ENCODE measurements at regions not wholly inside any gene's neighbourhood (a gene's known extent, or its start where the extent isn't known, plus 50 kb on each side); places are given as distances from the start of the nearest gene placed in this dataset.

GRCh38 chr6:79802657-79803300 is 144.6 kb downstream of the ELOVL4 start:
- TF ChIP-seq JUND (IDR thresholded peaks at IDR 0.05; ENCODE audit: low read depth), result no peak
- DNase-seq (ENCODE audit: low read depth in 1 of 2, low spot score in 1 of 2), result no peak
- in situ Hi-C loops (cut with HindIII; ENCODE audit: low pct_unique_long_range_greater_than_20kb, low sequenced_read_pairs), result no loop called here

DNA sequence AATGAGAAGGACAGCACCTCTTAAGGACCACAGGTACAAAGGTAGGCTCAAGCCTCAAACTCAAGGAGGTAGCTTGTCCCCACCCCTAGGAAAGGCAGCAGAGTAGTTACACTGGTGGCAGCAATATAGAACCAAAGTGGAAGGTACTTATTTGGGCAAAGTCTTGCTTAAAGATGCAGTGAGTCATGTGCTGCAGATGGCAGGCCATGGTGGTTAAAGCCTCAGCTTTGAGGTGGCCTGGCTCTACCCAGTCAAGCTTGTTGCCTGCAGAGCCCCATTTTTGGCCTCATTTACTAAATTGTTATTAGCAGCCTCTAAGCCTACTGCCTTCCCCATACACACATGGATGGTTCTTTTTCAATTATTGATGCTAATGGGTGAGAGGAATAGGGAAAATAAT is 146.0 kb downstream of the ELOVL4 start:
- no peak for DNase-seq (ENCODE audit: low read depth in 1 of 2, low spot score in 1 of 2)
- in situ Hi-C loops (cut with HindIII; ENCODE audit: low pct_unique_long_range_greater_than_20kb, low sequenced_read_pairs), result no loop called here
- no peak for TF ChIP-seq JUND (IDR thresholded peaks at IDR 0.05; ENCODE audit: low read depth)

DNA sequence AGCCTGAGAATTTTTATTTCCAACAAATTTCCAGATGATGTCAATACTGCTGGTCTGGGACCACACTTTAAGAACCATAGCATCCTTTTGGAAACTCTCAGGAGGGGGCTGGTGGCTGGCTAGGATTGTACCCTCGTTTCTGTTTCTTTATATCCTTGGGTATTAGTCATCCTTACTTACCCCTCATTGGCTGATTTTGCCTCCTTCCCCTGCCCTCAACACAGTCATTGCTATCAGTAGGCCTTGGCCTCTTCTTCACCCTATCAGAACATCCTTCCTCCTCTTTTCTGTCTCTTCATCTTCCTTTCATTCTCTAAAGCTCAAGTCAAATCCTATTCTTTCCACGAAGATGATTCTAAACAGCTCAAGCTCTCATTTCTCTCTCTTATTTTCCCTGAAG is 148.5 kb downstream of the ELOVL4 start:
- no peak for DNase-seq (ENCODE audit: low read depth in 1 of 2, low spot score in 1 of 2)
- TF ChIP-seq JUND (IDR thresholded peaks at IDR 0.05; ENCODE audit: low read depth), result no peak
- in situ Hi-C loops (cut with HindIII; ENCODE audit: low pct_unique_long_range_greater_than_20kb, low sequenced_read_pairs), result no loop called here

DNA sequence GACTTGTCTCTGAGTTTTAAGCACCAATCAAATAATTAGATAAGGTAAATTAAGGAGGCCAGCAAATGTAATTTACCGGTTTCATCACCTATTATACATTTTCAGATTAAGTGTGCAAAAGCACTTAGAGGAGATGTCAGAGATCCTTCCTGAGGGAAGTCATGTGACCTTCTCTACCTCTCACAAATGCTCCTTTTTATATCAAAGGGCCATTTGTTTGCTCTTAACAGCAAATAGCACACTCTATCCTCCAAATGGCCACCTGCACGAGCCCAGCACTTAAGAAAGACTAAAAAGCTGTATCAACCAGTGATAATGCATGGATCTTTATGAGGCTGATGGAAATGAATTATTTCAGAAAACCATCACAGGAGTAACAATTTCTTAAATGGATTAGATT is 149.4 kb downstream of the ELOVL4 start:
- no peak for TF ChIP-seq JUND (IDR thresholded peaks at IDR 0.05; ENCODE audit: low read depth)
- DNase-seq (ENCODE audit: low read depth in 1 of 2, low spot score in 1 of 2), result no peak
- in situ Hi-C loops (cut with HindIII; ENCODE audit: low pct_unique_long_range_greater_than_20kb, low sequenced_read_pairs), result no loop called here

GRCh38 chr6:79797163-79797764 is 150.1 kb downstream of the ELOVL4 start:
- in situ Hi-C loops (cut with HindIII; ENCODE audit: low pct_unique_long_range_greater_than_20kb, low sequenced_read_pairs), result no loop called here
- TF ChIP-seq JUND (IDR thresholded peaks at IDR 0.05; ENCODE audit: low read depth), result no peak
- no peak for DNase-seq (ENCODE audit: low read depth in 1 of 2, low spot score in 1 of 2)

DNA sequence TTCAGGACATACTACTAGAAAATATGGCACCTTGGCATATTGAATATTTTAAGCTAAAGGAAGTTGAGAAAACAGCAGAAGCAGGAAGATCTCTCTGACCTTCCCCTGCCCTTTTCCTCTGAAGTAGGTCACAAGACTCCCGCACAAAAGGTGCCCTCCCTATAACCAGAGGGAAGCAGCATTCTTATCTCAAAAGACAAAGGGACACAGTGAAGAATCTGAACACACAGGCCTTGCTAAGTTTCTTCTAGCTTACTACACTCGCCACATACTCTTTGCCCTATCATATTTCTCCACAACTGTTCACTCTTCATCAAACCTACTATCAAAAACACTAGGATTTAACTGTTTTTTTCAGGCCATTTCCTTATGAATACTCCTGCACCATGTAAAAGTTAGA is 151.2 kb downstream of the ELOVL4 start:
- no peak for TF ChIP-seq JUND (IDR thresholded peaks at IDR 0.05; ENCODE audit: low read depth)
- no peak for DNase-seq (ENCODE audit: low read depth in 1 of 2, low spot score in 1 of 2)
- in situ Hi-C loops (cut with HindIII; ENCODE audit: low pct_unique_long_range_greater_than_20kb, low sequenced_read_pairs), result no loop called here

DNA sequence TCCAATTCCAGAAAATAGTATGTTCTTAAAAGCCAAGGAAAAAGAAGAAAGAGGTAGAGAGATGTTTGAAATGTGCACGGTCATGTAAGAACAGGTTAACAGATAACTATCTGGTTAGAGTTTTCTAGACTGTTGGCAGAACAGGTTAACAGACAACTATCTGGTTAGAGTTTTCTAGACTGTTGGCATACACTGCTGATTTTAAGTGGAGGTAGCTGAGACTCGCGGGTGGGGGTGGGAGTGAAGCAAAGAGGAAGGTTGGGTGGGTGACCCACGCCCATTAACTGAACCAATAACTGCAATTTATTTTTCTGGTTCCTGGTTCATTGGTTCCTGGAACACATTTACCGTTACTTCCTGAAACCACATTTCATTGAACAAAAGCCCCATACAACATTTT is 157.5 kb downstream of the ELOVL4 start:
- in situ Hi-C loops (cut with HindIII; ENCODE audit: low pct_unique_long_range_greater_than_20kb, low sequenced_read_pairs), result no loop called here
- no peak for TF ChIP-seq JUND (IDR thresholded peaks at IDR 0.05; ENCODE audit: low read depth)

GRCh38 chr6:79788756-79789155 is 157.6 kb downstream of the SH3BGRL2 start:
- no peak for DNase-seq (ENCODE audit: low read depth in 1 of 2, low spot score in 1 of 2)
- TF ChIP-seq JUND (IDR thresholded peaks at IDR 0.05; ENCODE audit: low read depth), result no peak
- in situ Hi-C loops (cut with HindIII; ENCODE audit: low pct_unique_long_range_greater_than_20kb, low sequenced_read_pairs), result no loop called here

More for the DNA sequence above, 157.5 kb downstream of the ELOVL4 start:
- no peak for DNase-seq (ENCODE audit: low read depth in 1 of 2, low spot score in 1 of 2)

DNA sequence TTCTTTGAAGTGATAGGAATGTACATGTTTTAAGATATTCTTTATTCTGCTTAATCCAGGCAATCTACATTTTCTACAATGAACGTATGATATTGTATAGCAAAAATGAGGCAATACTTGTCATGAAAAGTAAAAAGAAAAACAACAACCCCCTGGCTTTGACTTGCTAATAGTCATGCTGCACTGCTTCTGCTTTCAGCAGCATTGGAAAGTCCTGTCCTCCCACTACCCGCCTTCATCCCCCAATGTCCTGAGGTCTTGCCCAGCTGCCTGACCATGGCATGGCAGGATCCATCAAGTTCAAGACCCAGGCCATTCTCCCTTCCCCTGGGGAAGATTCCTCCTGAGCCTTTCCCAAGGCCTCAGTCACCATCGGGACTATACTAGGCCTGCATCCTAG is 156.5 kb downstream of the SH3BGRL2 start:
- DNase-seq (ENCODE audit: low read depth in 1 of 2, low spot score in 1 of 2), result no peak
- TF ChIP-seq JUND (IDR thresholded peaks at IDR 0.05; ENCODE audit: low read depth), result no peak
- in situ Hi-C loops (cut with HindIII; ENCODE audit: low pct_unique_long_range_greater_than_20kb, low sequenced_read_pairs), result no loop called here

DNA sequence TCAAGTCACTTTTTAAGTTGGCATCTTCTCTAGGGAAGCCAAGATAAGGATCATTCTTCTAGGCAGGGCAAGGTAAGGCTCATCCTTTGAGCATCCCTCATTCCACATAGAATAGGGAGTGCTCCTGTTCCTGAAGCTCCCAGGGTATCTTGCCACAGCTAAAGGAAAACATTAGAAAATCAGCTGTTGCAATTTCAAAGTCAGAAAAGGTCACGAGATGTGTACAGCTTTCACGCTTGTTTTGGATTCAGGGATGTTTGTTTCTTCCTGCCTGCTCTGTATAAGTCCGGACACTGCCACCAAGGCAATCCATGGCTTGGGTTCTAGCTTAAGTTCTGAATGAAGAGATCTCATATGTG is 153.2 kb downstream of the SH3BGRL2 start:
- no peak for TF ChIP-seq JUND (IDR thresholded peaks at IDR 0.05; ENCODE audit: low read depth)

DNA sequence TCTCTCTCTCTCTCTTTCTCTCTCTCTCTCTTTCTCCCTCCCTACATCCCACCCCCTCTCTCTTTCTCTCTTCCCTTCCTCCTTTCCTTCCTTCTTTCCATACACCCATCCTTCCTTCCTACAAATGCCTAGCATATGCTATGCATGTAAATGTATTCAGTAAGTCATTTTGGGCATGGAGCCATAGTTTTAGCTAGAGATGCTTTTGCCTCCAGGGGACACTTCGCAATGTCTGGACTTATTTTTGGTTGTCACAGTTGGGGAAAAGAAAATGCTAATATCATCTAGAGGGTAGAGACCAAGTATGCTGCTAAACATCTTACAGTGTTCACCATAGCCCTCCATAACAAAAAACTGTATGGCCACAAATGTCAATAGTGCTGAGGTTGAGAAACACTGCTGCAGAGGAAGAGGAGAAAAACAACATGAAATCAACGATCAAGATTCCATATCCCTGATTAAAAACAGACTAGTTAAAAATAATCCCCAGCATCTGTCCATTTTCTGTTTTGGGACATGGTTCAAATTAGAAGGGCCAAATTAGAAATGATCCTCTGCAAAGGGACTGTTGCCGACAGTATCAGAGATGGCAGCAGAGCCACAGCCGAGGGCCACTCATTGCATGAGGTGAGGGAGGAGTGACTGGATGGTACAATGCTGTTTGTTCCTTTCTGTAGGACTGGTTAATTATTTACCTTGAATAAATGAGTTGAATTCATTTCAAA is 152.7 kb downstream of the SH3BGRL2 start:
- DNase-seq (ENCODE audit: low read depth in 1 of 2, low spot score in 1 of 2), result no peak
- no peak for TF ChIP-seq JUND (IDR thresholded peaks at IDR 0.05; ENCODE audit: low read depth)
- in situ Hi-C loops (cut with HindIII; ENCODE audit: low pct_unique_long_range_greater_than_20kb, low sequenced_read_pairs), result no loop called here

More for the DNA sequence above, 153.2 kb downstream of the SH3BGRL2 start:
- DNase-seq (ENCODE audit: low read depth in 1 of 2, low spot score in 1 of 2), result no peak
- in situ Hi-C loops (cut with HindIII; ENCODE audit: low pct_unique_long_range_greater_than_20kb, low sequenced_read_pairs), result no loop called here

- in situ Hi-C loops (cut with HindIII; ENCODE audit: low pct_unique_long_range_greater_than_20kb, low sequenced_read_pairs), result no loop called here
- no peak for TF ChIP-seq JUND (IDR thresholded peaks at IDR 0.05; ENCODE audit: low read depth)
Measured at GRCh38 chr6:79782792-79783580, 151.9 kb downstream of the SH3BGRL2 start.

DNA sequence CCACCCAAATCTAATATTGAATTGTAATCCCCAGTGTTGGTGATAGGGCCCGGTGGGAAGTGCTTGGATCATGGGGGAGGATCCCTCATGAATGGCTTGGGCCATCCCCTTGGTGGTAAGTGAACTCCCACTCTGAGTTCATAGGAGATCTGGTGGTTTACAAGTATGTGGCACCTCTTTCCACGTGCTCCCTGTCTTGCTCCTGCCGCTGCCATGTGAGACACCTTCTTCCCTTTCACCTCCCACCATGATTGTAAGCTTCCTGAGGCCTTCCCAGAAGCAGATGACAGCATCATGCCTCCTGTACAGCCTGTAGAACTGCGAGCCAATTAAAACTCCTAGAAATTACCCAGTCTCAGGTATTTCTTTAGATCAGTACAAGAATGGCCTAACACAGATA is 150.8 kb downstream of the SH3BGRL2 start:
- TF ChIP-seq JUND (IDR thresholded peaks at IDR 0.05; ENCODE audit: low read depth), result no peak
- in situ Hi-C loops (cut with HindIII; ENCODE audit: low pct_unique_long_range_greater_than_20kb, low sequenced_read_pairs), result no loop called here
- DNase-seq (ENCODE audit: low read depth in 1 of 2, low spot score in 1 of 2), result no peak

More at GRCh38 chr6:79782792-79783580, 151.9 kb downstream of the SH3BGRL2 start:
- no peak for DNase-seq (ENCODE audit: low read depth in 1 of 2, low spot score in 1 of 2)

Measured in T47D (cell line).